Muscle layer of duodenum (tissue), 2 donors: ENCODE measurements at regions not wholly inside any gene's neighbourhood (a gene's known extent, or its start where the extent isn't known, plus 50 kb on each side); places are given as distances from the start of the nearest gene placed in this dataset.

ENCODE experiments used
- H3K27ac ChIP-seq: one replicate; pipeline ENCODE4 v1.7.0; 2013; ENCODE audit warnings: mild to moderate bottlenecking, low read length
- H3K27me3 ChIP-seq: one replicate; pipeline ENCODE4 v1.7.0; 2013; ENCODE audit warnings: low read depth, mild to moderate bottlenecking, control low read depth, low read length
- H3K36me3 ChIP-seq, 2 donors: one replicate each; pipeline ENCODE4 v1.7.0; 2013; ENCODE audit warnings: low read length in 2 of 2, control low read depth in 1 of 2, mild to moderate bottlenecking in 1 of 2; ENCODE audit not compliant: insufficient read depth in 2 of 2, control insufficient read depth in 1 of 2
- H3K4me1 ChIP-seq, 2 donors: one replicate each; pipeline ENCODE4 v1.7.0; 2013; ENCODE audit warnings: low read length in 2 of 2, mild to moderate bottlenecking in 2 of 2, control low read depth in 1 of 2, moderate library complexity in 1 of 2; ENCODE audit not compliant: insufficient read depth in 2 of 2, control insufficient read depth in 1 of 2
- H3K4me3 ChIP-seq, 2 donors: one replicate each; pipeline ENCODE4 v1.7.0; 2013; ENCODE audit warnings: low read length in 2 of 2, low read depth in 1 of 2, mild to moderate bottlenecking in 1 of 2
- H3K9me3 ChIP-seq, 2 donors: one replicate each; pipeline ENCODE4 v1.7.0; 2013; ENCODE audit warnings: low read length in 2 of 2, control low read depth in 1 of 2, mild to moderate bottlenecking in 1 of 2; ENCODE audit not compliant: control insufficient read depth in 1 of 2
- donor health status: healthy.

DNA sequence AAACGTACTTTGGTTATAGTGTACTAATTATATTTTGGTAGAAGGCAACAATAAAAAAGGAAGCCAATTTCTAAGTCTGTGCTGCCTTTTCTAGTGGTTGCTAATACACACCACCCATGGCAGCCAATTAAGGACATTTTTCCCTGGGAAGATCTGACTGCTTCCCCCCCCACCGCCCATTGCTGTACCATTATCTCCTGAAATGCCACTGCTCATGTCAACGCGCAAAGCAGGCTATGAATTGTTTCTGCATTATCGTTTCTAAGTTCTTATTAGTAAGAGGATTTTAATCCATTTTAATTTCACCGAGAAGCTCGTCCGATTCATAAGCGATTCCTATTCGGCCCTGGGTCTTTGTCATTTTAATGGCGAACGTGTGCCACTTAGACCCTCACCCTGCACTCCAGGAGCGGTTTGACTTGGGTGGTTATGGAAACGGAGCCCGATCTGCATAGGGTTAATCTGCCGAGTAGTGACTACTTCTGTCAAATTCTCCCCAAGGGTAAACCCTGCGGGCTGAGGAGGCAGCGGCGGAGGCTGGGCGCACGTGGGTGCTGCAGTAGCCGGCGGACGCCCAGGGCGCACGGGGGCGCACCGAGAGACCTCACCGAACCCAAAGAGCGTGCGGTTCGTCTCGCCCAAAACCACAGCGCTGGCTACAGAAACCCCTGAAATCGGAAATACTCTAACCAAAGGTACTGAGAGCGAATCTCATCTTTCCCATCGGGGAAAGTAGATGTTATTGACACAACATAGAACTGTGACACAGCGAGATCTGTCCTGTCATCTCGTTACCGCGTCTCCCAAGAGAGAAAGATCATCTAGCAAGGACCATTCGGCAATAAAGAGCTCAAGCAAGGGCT lies 55.8 kb upstream of the SHC3 start:
- peak overlapping the region in 1 of 2 donors; percentile 49 for H3K4me3 ChIP-seq
- peaks cover 0 to 5% of the 10 kb centered on the region in 2 donors for H3K9me3 ChIP-seq
- peaks cover 0 to 10% of the 10 kb centered on the region in 2 donors for H3K4me1 ChIP-seq
- no peaks in the 10 kb centered on the region for H3K36me3 ChIP-seq
- peaks cover 3% of the 10 kb centered on the region for H3K27me3 ChIP-seq
- H3K27ac ChIP-seq, result no peak overlapping the region

DNA sequence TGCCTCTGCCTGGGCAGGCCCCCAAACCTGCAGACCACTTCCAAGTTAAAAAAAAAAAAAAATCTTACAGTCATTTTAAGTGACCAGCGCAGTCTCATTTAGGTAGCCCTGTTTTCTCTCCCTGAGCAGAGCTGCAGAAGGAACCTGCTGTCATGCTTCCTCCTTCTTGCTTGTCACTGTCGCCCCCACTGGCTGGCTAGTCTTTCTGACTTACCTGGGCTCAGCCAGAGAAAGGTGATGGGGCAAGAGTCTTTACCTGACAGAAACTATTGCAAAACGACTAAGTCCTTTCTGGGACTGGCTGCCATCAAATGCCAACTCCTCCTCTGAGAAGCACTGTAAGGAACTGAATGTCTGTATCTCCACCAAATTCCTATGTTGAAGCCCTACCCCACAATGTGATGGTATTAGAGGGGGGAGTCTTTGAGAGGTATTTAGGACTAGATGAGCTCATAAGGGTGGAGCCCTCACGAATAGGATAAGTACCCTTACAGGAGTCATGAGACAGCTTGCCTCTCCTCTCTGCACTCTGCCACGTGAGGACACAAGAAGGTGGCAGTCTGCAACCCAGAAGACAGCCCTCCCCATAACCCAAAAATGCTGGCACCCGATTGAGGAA lies 58.4 kb upstream of the SHC3 start:
- Histone ChIP-seq H3K36me3 (no peaks in the 10 kb centered on the region), H3K4me3 (no peak overlapping the region), H3K27ac (no peak overlapping the region), H3K4me1 (peaks cover 0 to 10% of the 10 kb centered on the region in 2 donors), H3K27me3 (peaks cover 3% of the 10 kb centered on the region), H3K9me3 (peaks cover 0 to 2% of the 10 kb centered on the region in 2 donors)

DNA sequence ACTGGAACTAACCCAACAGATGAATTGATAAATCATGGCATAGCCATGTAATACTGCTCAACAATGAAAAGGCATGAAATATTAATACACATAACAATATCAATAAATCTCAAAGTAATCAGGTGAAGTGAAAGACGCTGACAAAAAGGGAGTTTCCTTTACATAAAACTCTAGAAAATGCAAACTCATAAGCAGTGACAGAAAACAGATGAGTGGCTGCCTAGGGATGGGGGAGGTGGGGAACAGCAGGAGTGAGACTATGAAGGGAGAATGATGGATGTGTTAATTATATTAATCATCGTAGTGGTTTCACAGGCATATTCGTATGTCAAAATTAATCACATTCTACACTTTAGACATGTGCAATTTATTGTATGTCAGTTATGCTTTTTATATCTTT lies 59.8 kb upstream of the SHC3 start:
- Histone ChIP-seq H3K27me3 (peaks cover 3% of the 10 kb centered on the region), H3K4me1 (peaks cover 0 to 10% of the 10 kb centered on the region in 2 donors), H3K9me3 (peaks cover 0 to 2% of the 10 kb centered on the region in 2 donors), H3K4me3 (no peak overlapping the region), H3K36me3 (no peaks in the 10 kb centered on the region), H3K27ac (no peak overlapping the region)

DNA sequence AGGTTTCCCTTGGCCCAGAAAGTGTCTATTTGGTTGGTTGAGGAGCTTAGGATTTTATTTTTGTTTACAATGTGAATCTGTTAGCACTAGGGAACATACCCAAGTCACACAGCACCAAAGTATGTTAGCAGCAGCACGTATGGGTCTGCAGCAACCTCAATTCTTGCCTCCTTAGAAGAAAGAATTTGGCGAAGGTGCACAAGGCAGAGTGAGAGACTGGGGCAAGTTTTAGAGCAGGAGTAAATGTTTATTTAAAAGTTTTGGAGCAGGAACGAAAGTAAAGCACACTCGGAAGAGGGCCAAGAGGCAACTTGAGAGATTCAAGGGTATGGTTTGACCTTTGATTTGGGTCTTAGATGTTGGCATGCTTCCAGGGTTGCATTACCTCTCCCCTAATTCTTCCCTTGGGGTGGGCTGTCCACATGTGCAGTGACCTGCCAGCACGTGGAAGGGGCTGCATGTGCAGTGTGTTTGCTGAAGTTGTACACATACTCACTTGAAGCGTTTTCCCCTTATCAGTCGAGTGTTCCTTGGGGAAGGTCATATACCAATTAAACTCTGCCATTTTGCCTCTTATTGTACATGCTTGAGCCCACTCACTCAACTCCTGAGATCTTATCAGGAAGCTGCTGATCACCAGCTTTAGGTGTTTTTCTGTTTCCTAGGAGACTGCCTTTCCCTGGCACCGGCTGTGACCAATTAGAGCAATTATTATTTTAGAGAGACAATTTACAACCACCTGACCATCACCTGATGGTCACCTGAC lies 64.9 kb upstream of the SHC3 start:
- H3K4me1 ChIP-seq, result no peaks in the 10 kb centered on the region
- H3K4me3 ChIP-seq, result no peak overlapping the region
- H3K9me3 ChIP-seq, result peaks cover 0 to under 1% of the 10 kb centered on the region in 2 donors
- no peaks in the 10 kb centered on the region for H3K27me3 ChIP-seq
- H3K27ac ChIP-seq, result no peak overlapping the region
- H3K36me3 ChIP-seq, result no peaks in the 10 kb centered on the region

DNA sequence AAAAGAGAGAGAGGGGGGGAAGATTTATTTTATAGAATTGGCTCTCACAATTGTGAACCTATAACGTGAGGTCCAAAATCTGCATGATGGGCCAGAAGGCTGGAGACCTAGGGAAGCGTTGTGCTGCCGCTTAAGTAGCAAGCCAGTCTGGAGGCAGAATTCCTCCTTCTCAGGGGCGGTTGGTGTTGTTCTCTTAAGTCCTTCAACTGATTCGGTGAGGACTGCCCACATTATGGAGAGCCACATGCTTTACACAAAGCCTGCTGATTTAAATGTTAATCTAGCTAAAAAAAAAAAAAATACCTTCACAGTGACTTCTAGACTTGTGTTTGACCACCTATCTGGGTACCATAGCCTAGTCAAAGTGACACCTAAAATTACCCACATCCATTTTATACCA lies 64.2 kb upstream of the CKS2 start:
- H3K4me1 ChIP-seq, result no peaks in the 10 kb centered on the region
- H3K27ac ChIP-seq, result no peak overlapping the region
- H3K9me3 ChIP-seq, result no peaks in the 10 kb centered on the region
- H3K4me3 ChIP-seq, result no peak overlapping the region
- H3K27me3 ChIP-seq, result no peaks in the 10 kb centered on the region
- no peaks in the 10 kb centered on the region for H3K36me3 ChIP-seq

DNA sequence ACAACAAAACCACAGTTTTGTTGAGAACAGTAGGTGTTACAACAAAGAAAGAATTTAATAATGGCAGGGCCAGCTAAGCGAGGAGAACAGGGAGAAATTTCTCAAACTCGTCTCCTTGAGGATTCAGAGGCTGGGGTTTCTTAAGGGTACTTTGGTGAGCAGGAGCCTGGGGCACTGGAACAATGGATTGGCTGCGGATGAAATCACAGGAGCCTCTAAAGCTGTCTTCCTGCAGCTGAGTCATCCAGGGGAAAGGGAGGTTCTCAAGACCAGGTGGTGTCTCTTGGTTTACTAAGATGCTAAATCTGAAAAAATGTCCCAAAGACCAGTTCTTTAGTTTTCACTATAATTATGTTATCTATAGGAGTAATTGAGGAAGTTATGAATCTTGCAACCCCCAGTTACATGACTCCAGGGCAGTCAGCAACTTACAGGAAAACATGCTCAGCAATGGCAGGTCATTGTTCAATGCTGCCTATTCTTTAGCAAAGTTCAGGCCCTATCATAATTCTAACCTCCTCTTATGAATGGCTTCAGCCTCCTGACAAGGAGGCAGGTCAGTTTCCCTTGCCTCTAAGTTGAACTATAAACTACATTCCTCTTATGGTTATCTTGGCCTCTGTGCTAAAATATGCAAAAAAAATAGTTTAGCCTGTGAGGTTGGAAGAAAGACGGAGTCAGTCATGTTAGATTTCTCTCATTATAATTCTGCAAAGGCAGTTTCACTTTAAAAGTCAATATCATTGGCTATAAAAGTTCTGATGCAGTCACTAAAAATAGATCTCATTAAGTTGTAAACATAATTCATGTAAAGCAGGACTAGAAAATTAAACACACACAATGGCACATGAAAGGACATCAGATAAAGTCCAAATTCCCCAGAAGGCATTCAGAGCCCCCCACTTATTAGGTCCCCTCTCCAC lies 63.3 kb upstream of the CKS2 start:
- Histone ChIP-seq H3K27me3 (no peaks in the 10 kb centered on the region), H3K36me3 (no peaks in the 10 kb centered on the region), H3K4me3 (no peak overlapping the region), H3K4me1 (no peaks in the 10 kb centered on the region), H3K9me3 (no peaks in the 10 kb centered on the region), H3K27ac (no peak overlapping the region)

DNA sequence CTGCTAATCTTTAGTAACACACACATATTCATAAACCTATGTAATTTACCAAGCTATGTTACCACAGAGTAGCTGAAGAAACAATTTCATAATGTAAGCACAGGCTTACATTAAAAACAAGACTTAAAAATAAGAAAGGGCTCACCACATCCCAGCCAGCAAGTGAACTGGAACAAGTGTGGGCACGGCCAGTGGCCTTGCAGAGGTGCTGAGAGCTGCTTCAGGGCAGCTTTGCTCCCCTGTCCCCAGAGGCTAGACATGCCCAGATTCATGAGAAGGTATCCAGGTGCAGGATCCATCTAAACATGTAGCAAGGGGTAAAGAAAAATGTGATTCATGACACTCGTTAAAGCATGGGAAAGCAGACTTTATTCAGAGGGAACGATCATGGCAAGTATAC lies 62.0 kb upstream of the CKS2 start:
- H3K27me3 ChIP-seq, result no peaks in the 10 kb centered on the region
- no peaks in the 10 kb centered on the region for H3K4me1 ChIP-seq
- no peak overlapping the region for H3K4me3 ChIP-seq
- no peaks in the 10 kb centered on the region for H3K9me3 ChIP-seq
- no peak overlapping the region for H3K27ac ChIP-seq
- H3K36me3 ChIP-seq, result no peaks in the 10 kb centered on the region

DNA sequence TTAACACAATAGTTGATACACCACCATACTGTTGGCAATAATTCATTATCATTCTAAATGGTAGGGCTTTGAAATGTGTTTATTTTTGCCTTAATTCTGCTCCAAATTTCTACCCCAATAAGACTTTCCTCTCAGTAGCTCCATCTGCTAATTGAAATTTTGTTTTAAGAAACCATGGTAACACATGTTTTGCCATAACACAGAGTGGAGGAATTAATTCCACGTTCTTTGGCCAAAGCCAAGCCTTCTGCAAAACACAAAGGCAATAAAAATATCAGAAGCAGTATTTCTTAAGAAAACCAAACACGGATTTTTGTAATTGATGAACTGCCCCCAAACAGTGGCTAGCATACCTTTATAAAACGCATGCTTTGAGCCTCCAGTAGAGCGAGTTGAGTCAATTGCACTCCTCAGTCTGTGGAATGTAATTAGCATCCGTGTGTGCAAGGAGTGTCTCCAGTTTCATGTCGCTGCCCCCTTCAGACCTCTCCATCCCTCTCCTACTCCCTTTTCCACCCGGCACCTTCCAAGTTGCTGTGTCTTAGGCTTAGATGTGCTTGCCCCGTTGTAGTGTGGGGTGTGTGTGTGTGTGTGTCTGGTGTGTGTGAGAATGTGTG lies 58.2 kb upstream of the CKS2 start:
- Histone ChIP-seq H3K36me3 (no peaks in the 10 kb centered on the region), H3K4me1 (no peaks in the 10 kb centered on the region), H3K27me3 (no peaks in the 10 kb centered on the region), H3K4me3 (no peak overlapping the region), H3K9me3 (peaks cover 0 to under 1% of the 10 kb centered on the region in 2 donors), H3K27ac (no peak overlapping the region)

DNA sequence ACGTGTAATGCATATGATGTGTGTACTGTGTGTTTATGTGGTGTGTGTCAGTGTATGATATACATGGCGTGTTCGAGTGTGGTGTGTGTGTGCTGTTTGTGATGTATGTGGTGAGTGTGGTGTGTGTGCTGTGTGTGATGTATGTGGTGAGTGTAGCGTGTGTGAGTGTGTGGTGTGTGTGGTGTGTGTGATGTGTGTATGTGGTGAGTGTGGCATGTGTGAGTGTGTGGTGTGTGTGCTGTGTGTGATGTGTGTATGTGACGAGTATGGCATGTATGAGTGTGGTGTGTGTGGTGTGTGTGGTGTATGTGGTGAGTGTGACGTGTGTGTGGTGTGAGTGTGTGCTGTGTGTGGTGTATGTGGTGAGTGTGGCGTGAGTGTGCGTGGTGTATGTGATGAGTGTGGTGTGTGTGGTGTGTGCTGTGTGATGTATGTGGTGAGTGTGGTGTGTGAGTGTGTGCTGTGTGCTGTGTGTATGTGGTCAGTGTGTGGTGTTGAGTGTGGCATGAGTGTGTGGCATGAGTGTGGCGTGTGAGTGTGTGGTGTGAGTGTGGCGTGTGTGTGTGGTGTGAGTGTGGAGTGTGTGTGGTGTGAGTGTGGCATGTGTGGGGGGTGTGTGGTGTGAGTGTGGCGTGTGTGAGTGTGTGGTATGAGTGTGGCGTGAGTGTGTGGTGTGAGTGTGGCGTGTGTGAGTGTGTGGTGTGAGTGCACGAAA lies 56.8 kb upstream of the CKS2 start:
- no peak overlapping the region for H3K4me3 ChIP-seq
- no peaks in the 10 kb centered on the region for H3K36me3 ChIP-seq
- H3K4me1 ChIP-seq, result no peaks in the 10 kb centered on the region
- H3K27ac ChIP-seq, result no peak overlapping the region
- H3K27me3 ChIP-seq, result no peaks in the 10 kb centered on the region
- peaks cover 0 to 4% of the 10 kb centered on the region in 2 donors for H3K9me3 ChIP-seq

DNA sequence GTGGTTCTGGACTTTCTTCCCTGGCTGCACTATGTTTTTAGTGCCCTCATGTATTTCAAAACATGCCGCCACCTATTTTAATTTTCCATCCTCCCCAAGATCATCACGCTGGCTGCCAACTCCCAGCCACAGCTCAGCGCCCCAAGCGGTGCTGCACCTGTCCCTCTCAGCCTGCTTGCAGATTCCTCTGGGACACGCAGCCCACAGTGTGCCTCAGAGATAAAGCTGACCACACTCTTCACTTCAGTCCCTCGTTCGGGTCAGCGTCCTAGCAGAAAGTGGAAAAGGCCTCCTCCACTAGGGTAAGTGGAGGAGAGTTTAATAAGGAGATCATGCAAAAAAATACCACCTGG lies 56.2 kb upstream of the CKS2 start:
- H3K4me1 ChIP-seq, result no peaks in the 10 kb centered on the region
- no peaks in the 10 kb centered on the region for H3K27me3 ChIP-seq
- H3K9me3 ChIP-seq, result peaks cover 0 to 4% of the 10 kb centered on the region in 2 donors
- no peak overlapping the region for H3K27ac ChIP-seq
- no peaks in the 10 kb centered on the region for H3K36me3 ChIP-seq
- no peak overlapping the region for H3K4me3 ChIP-seq
